Fibroblast of skin of left biceps (primary cell): ENCODE measurements at regions not wholly inside any gene's neighbourhood (a gene's known extent, or its start where the extent isn't known, plus 50 kb on each side); places are given as distances from the start of the nearest gene placed in this dataset.
A peak's percentile ranks its signal among the peaks of the same experiment; 100 is the strongest.
"Not testable (repeated sequence)": the region's sequence is repeated elsewhere in the genome, so short reads cannot be mapped to it uniquely, and the experiment has no call there.

Source experiments
- DNase-seq, 2 experiments: peaks; one replicate each; pipeline ENCODE4 v3.0.0-alpha.2; 2013; ENCODE audit warnings: low read depth in 2 of 2

GRCh38 chrX:73961867-73962266, 109.4 kb upstream of the XIST start:
- not testable (repeated sequence) for DNase-seq

GRCh38 chrX:73944563-73944908, 92.0 kb upstream of the XIST start:
- no peak for DNase-seq

- peak; percentile 51 to 62 for DNase-seq
Measured at GRCh38 chrX:73943693-73944562, 91.4 kb upstream of the XIST start.

GRCh38 chrX:73940893-73941470, 88.5 kb upstream of the XIST start:
- no peak for DNase-seq

GRCh38 chrX:73937843-73938242, 85.3 kb upstream of the XIST start:
- not testable (repeated sequence) for DNase-seq

- no peak for DNase-seq
Measured at GRCh38 chrX:73932522-73932921, 80.0 kb upstream of the XIST start.

- DNase-seq, result no peak
Measured at GRCh38 chrX:73930300-73930699, 77.8 kb upstream of the XIST start.

- no peak for DNase-seq
Measured at GRCh38 chrX:73922856-73923455, 70.4 kb upstream of the XIST start.

GRCh38 chrX:73916931-73917667, 64.6 kb upstream of the XIST start:
- DNase-seq, result peak; percentile 67 to 76

GRCh38 chrX:73916489-73916888, 64.0 kb upstream of the XIST start:
- no peak for DNase-seq

GRCh38 chrX:73914792-73915191, 62.3 kb upstream of the XIST start:
- not testable (repeated sequence) for DNase-seq

GRCh38 chrX:73913580-73913979, 61.1 kb upstream of the XIST start:
- DNase-seq, result no peak

- not testable (repeated sequence) for DNase-seq
Measured at GRCh38 chrX:73911946-73912345, 59.4 kb upstream of the XIST start.

- DNase-seq, result not testable (repeated sequence)
Measured at GRCh38 chrX:73905749-73906374, 53.3 kb upstream of the XIST start.

GRCh38 chrX:73903941-73904340, 51.4 kb upstream of the XIST start:
- DNase-seq, result no peak
